ENCODE measurements at regions not wholly inside any gene's neighbourhood (a gene's known extent, or its start where the extent isn't known, plus 50 kb on each side); places are given as distances from the start of the nearest gene placed in this dataset.

GRCh38 chr4:11765849-11766453 is 337.3 kb upstream of the HS3ST1 start:
- TF ChIP-seq EZH2 (IDR thresholded peaks at IDR 0.05) = no peak
- no peak for TF ChIP-seq POLR2AphosphoS5 (IDR thresholded peaks at IDR 0.05; ENCODE audit: borderline replicate concordance, low read depth, low read length)
